ENCODE measurements at regions not wholly inside any gene's neighbourhood (a gene's known extent, or its start where the extent isn't known, plus 50 kb on each side); places are given as distances from the start of the nearest gene placed in this dataset.
"Not testable (repeated sequence)": the region's sequence is repeated elsewhere in the genome, so short reads cannot be mapped to it uniquely, and the experiment has no call there.

- DNase-seq = no peak
Observed at GRCh38 chr5:90133941-90134340, 275.6 kb downstream of the CETN3 start.

DNA sequence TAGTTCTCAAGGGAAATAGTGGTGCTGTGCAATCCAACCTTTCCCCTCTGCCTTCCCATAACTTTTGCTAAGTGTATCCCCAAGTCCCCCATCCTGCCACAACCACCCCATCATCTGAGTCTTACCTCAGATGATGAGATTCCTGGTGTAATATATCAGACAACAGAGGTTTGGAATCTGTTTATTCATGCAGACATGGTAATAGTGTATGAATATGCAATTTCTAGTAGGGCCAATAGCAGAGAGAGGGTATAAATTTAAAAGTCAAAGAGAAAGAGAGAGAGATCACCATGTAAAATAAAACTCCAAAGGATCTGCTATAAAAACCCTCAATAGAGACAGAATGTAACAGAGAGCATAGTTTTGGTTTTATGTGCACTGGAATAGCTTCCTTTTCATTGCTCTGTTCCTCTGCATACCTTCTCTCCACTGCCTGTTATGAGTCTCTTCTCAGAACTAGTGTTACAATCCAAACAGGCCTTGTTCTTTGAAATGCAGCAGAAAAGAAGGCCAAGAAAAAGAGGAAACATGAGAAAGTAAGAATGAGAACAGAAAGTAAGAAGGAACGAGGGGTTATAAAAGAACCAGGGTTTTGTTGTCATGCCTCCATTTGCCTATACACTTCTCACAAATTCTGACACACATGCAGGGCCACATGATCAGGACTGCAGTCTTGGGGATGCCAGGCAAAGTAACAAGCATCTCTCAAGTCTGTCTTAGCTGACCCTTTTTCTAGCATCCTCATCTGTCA is 278.0 kb downstream of the CETN3 start:
- DNase-seq = peak; percentile 3

DNA sequence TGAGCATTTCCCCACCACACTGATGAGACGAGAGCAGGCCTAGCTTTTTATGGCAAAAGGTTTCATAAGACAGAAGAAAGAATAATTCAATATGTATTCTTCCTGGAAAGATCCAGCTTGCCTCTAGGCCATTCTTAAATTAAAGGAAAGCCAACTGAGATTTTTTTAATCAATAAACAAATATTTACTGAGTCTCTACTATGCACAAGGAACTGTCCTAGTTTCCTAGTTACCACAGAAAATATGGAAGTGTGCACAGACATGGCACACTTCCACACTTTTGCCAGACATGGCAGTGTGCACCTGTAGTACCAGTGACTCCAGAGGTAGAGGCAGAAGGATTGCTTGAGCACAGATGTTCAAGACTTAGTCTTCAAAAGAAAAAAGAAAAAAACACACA is 281.0 kb downstream of the CETN3 start:
- no peak for DNase-seq

- no peak for DNase-seq
Observed at GRCh38 chr5:90119531-90119971, 290.0 kb downstream of the CETN3 start.

DNA sequence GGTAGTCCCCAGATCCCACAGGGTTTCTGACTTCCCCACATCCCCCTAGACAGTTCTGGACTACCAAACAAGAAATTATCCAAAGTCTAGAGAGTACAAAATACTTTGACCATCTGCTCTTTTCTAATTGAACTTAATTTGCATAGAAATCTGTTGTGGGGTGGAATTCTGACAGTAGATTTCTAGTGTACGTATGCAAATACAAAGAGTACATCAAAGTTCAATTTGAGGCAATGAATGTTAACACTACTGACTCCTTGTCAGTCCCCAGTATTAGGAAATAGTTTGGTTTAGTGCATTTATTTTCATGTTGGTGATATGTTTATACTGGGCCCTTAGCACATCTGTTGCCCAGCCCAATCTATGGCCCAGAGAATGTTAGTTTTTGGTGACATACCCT is 292.6 kb downstream of the CETN3 start:
- no peak for DNase-seq

DNA sequence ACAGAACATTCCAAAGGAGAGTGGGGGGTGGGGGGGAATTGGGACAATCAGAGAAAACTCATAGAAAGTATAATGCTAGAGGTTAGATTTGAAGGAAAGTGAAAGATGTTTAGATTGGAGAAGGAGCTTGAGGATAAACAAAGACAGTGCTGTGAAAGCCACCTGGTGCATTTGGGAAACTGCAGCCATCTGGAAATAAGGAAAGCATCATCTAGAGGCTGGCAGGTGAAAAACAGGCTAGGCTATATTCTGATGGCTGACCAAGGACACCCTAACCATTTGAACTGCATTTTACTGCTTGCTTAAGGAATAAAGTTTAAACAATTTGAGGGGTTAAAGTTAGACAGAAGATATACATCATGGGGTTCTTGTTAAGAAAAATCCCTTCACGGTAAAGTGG is 296.4 kb downstream of the CETN3 start:
- no peak for DNase-seq

GRCh38 chr5:90112033-90112692 is 297.4 kb downstream of the CETN3 start:
- peak; percentile 4 for DNase-seq

DNA sequence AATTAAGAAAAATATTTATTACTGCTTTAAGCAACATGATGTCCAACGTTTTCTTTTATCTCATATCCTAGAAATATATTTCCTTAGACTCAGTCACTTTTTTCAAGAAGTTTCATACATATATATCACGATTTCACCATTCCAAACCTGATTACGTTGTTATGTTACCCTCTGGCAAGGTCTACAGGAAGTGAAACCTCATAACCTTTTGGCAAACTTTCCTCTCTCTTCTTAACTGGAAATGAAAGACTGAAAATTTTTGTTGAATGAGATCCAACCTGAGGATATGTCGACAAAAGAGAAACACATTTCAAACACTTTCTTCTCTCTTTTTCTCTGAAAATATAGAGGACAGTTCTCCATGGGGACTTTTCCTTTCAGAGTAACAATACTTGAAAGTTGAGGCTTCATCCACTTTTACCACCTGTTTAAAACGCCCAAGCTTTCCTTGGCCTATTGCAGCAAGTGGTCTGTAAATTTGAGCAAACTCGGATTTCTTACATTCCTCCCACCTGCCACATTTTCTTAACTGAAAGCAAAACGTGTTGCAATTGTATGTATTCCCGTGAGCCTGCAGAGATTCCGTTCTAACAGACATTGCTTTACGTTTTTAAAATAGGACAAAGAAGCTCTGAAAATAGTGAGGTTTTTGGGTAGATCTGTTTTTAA is 298.1 kb downstream of the CETN3 start:
- peak; percentile 16 for DNase-seq

DNA sequence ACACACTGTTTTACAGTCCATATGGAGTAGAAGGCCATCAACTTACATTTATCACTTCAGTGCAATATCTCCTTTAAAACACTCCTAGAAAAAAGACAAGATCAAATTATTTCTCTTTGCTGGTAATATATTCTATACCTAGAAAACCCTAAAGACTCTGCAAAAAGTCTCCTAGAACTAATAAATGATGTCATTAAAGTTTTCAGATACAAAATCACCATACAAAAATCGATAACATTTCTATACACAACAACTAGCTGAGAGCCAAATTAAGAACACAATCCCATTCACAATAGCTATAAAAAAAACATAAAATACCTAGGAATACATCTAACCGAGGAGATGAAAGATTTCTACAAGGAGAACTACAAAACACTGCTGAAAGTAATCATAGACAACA is 300.3 kb downstream of the CETN3 start:
- DNase-seq = no peak

GRCh38 chr5:90099099-90099498 is 310.5 kb downstream of the CETN3 start:
- DNase-seq = no peak

DNA sequence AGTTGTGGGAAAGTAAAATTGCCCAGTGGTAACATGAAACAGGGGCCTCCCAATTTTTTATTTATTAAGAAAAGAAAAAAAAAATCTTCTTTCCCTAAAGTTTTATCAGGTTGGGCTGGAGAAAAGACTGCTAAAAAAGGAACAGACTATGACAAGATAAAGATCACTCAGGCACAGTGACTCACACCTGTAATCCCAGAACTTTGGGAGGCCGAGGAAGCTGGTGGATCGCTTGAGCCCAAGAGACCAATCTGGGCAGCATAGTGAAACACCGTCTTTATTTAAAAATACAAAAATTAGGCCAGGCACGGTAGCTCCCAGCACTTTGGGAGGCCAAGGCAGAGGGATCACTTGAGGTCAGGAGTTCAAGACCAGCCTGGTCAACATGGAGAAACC is 312.5 kb downstream of the CETN3 start:
- no peak for DNase-seq

- no peak for DNase-seq
Observed at GRCh38 chr5:90096415-90097081, 313.0 kb downstream of the CETN3 start.

DNA sequence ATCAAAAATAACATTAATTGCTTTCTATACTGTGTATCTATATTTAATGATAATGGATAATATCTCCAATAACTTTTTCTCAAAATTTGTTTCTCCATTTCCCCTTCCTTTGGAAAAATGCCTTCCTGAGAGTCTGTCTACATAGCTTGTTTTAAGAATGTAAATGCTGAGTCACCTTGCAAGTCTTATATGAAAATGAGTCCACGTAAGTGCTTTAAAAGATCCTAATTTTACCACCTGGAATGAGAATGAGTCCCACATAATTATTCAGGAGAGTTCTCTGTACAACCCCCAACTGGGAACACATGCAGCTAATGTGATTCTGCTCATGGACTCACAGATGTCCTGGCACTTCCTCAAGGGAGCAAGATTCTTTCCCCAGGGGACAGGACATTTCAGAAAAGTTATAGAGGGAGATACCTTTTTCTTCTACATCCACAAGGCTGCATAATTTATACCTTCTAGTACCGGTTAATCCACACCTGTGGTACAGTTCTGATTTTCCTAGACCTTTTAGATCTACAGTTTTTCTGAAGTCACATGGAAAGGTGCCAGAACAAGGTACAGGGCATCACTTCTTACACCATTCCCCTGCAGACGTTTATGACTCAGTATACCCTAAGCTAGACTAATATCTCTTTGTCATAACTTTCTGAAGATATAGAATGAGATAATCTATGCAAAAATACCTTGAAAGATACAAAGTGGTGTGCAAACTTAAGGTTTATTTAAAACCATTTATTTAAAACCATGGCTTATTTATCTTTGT is 314.1 kb downstream of the CETN3 start:
- DNase-seq = no peak

DNA sequence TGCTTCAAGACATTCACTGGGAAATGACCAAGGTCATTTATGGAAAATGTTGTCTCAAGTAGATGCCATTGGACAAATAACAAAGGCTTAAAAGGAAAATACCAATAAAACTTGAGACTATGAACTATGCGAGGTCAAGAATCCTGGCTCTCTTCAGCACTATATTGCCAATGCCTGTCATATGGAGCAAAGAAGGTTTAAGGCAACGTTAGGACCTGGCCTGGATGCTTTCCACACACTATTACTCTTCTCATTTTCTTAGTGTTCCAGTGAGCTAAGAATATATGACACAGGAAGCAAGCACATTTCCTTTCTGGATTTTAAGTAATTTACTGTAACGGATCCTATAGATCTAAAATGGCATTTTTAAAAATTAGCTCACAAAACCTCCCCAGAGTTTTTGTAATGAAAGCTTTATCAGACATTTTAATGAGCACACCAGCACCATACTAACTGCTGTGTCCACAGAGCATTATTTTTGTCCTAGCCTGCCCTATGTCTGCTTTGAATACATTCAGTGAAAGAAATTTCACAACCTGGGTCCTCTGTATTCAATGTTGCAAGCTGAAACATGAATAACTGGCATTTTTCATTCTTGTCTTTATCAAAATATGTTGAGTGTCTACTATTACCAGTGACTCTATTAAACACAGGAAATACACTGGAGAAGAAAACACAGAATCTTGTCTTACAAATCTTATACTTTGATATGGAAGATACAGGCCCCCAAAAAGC is 315.6 kb downstream of the CETN3 start:
- no peak for DNase-seq

GRCh38 chr5:90092734-90093133 is 316.8 kb downstream of the CETN3 start:
- no peak for DNase-seq

GRCh38 chr5:90084342-90084741 is 325.2 kb downstream of the CETN3 start:
- DNase-seq = no peak

- not testable (repeated sequence) for DNase-seq
Observed at GRCh38 chr5:90073026-90073570, 336.5 kb downstream of the CETN3 start.

GRCh38 chr5:90071656-90072055 is 337.9 kb downstream of the CETN3 start:
- no peak for DNase-seq

- DNase-seq = no peak
Observed at GRCh38 chr5:90071066-90071465, 338.5 kb downstream of the CETN3 start.

DNA sequence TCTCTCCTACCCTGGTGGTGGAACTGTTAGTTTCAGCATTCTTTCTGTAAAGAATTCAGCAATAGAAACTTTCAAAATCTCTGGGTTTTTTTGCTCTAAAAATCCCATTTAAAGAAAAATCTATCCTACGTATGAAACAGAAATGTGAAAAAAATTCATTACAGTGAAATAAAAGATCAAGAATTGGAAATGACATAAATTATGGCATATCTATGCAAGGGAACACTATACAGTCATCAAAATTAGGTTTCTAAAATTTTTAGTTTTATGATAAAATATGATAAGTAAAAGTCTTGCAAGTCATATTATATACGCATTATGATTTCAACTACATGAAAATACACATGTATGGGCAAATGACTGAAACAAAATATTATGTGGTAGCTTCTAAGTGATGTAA is 342.6 kb downstream of the CETN3 start:
- no peak for DNase-seq

All from muscle of arm (tissue), 1 donor.